NCI-H524 (cell line): ENCODE measurements at regions not wholly inside any gene's neighbourhood (a gene's known extent, or its start where the extent isn't known, plus 50 kb on each side); places are given as distances from the start of the nearest gene placed in this dataset.
A peak's percentile ranks its signal among the peaks of the same experiment; 100 is the strongest.
"Not testable (repeated sequence)": the region's sequence is repeated elsewhere in the genome, so short reads cannot be mapped to it uniquely, and the experiment has no call there.

Experiments
- DNase-seq, 2 experiments: peaks; one replicate each; lab custom pipeline; 2025; lab: John Stamatoyannopoulos, UW

GRCh38 chr14:84421621-84422020 is 1108.3 kb upstream of the FLRT2 start:
- DNase-seq = no peak

GRCh38 chr14:84425968-84426367 is 1104.0 kb upstream of the FLRT2 start:
- no peak for DNase-seq

- DNase-seq = peak in 1 of 2 experiments; percentile 36
Measured at GRCh38 chr14:84432676-84433075, 1097.3 kb upstream of the FLRT2 start.

- DNase-seq = no peak
Measured at GRCh38 chr14:84433961-84434360, 1096.0 kb upstream of the FLRT2 start.

- DNase-seq = no peak
Measured at GRCh38 chr14:84435820-84436324, 1094.1 kb upstream of the FLRT2 start.

- no peak for DNase-seq
Measured at GRCh38 chr14:84436528-84436927, 1093.4 kb upstream of the FLRT2 start.

- DNase-seq = no peak
Measured at GRCh38 chr14:84442521-84442920, 1087.4 kb upstream of the FLRT2 start.

GRCh38 chr14:84445486-84445885 is 1084.5 kb upstream of the FLRT2 start:
- DNase-seq = no peak

GRCh38 chr14:84446250-84446649 is 1083.7 kb upstream of the FLRT2 start:
- no peak for DNase-seq

- DNase-seq = no peak
Measured at GRCh38 chr14:84453307-84453950, 1076.5 kb upstream of the FLRT2 start.

- no peak for DNase-seq
Measured at GRCh38 chr14:84454114-84454513, 1075.8 kb upstream of the FLRT2 start.

- no peak for DNase-seq
Measured at GRCh38 chr14:84456946-84457345, 1073.0 kb upstream of the FLRT2 start.

- DNase-seq = peak; percentile 19 to 66
Measured at GRCh38 chr14:84458881-84459280, 1071.1 kb upstream of the FLRT2 start.

- no peak for DNase-seq
Measured at GRCh38 chr14:84465880-84466279, 1064.1 kb upstream of the FLRT2 start.

- DNase-seq = no peak
Measured at GRCh38 chr14:84468153-84468552, 1061.8 kb upstream of the FLRT2 start.

- DNase-seq = no peak
Measured at GRCh38 chr14:84477996-84478395, 1051.9 kb upstream of the FLRT2 start.

GRCh38 chr14:84482256-84483071 is 1047.5 kb upstream of the FLRT2 start:
- DNase-seq = no peak

GRCh38 chr14:84483072-84483420 is 1046.9 kb upstream of the FLRT2 start:
- no peak for DNase-seq

- not testable (repeated sequence) for DNase-seq
Measured at GRCh38 chr14:84484243-84484642, 1045.7 kb upstream of the FLRT2 start.

GRCh38 chr14:84485036-84485435 is 1044.9 kb upstream of the FLRT2 start:
- no peak for DNase-seq

GRCh38 chr14:84490081-84490480 is 1039.9 kb upstream of the FLRT2 start:
- DNase-seq = no peak

GRCh38 chr14:84492685-84493084 is 1037.3 kb upstream of the FLRT2 start:
- DNase-seq = no peak

GRCh38 chr14:84493779-84494178 is 1036.2 kb upstream of the FLRT2 start:
- peak; percentile 4 to 10 for DNase-seq
